ENCODE measurements at regions not wholly inside any gene's neighbourhood (a gene's known extent, or its start where the extent isn't known, plus 50 kb on each side); places are given as distances from the start of the nearest gene placed in this dataset.

- TF ChIP-seq, protein P1, sequence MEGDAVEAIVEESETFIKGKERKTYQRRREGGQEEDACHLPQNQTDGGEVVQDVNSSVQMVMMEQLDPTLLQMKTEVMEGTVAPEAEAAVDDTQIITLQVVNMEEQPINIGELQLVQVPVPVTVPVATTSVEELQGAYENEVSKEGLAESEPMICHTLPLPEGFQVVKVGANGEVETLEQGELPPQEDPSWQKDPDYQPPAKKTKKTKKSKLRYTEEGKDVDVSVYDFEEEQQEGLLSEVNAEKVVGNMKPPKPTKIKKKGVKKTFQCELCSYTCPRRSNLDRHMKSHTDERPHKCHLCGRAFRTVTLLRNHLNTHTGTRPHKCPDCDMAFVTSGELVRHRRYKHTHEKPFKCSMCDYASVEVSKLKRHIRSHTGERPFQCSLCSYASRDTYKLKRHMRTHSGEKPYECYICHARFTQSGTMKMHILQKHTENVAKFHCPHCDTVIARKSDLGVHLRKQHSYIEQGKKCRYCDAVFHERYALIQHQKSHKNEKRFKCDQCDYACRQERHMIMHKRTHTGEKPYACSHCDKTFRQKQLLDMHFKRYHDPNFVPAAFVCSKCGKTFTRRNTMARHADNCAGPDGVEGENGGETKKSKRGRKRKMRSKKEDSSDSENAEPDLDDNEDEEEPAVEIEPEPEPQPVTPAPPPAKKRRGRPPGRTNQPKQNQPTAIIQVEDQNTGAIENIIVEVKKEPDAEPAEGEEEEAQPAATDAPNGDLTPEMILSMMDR (conservative IDR thresholded peaks at IDR 0.05), result no peak
- TF ChIP-seq ZFX (IDR thresholded peaks at IDR 0.05), result no peak
These were observed 249.3 kb downstream of the SIPA1L2 start for GRCh38 chr1:232380596-232380995.

Measured in C4-2B (cell line).